GM21423 (cell line): ENCODE measurements at regions not wholly inside any gene's neighbourhood (a gene's known extent, or its start where the extent isn't known, plus 50 kb on each side); places are given as distances from the start of the nearest gene placed in this dataset.
"Not testable (repeated sequence)": the region's sequence is repeated elsewhere in the genome, so short reads cannot be mapped to it uniquely, and the experiment has no call there.

Experiments
- ATAC-seq: cut with Tn5 transposase; IDR thresholded peaks from one replicate; pipeline ENCODE4 v1.9.1; 2021; ENCODE audit warnings: mild to moderate bottlenecking, moderate library complexity; ENCODE audit not compliant: unreplicated experiment

GRCh38 chr2:187206471-187206870 lies 241.6 kb downstream of the CALCRL start:
- no peak for ATAC-seq

GRCh38 chr2:187206071-187206470 lies 242.0 kb downstream of the CALCRL start:
- ATAC-seq = no peak

DNA sequence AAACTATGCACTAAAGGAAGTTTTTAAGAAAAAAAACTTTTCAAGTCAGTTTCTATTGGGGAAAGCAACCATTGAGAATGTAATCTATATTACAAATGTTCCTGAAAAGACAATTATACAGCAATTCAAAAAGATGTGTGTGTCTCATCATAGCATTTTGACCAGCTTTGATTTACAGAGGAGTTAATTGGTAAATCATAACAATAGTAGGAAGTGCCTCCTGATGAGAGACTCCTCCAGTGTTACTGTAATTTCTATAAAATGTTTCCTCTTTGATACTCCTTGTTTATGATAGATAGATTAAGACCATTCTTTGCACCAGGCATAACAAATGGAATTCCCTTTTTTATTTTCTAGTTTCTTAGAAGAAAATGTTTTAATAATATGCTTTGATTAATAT lies 249.9 kb downstream of the CALCRL start:
- no peak for ATAC-seq

- peak; percentile 49 for ATAC-seq
Measured at GRCh38 chr2:187194049-187194448, 254.0 kb downstream of the CALCRL start.

DNA sequence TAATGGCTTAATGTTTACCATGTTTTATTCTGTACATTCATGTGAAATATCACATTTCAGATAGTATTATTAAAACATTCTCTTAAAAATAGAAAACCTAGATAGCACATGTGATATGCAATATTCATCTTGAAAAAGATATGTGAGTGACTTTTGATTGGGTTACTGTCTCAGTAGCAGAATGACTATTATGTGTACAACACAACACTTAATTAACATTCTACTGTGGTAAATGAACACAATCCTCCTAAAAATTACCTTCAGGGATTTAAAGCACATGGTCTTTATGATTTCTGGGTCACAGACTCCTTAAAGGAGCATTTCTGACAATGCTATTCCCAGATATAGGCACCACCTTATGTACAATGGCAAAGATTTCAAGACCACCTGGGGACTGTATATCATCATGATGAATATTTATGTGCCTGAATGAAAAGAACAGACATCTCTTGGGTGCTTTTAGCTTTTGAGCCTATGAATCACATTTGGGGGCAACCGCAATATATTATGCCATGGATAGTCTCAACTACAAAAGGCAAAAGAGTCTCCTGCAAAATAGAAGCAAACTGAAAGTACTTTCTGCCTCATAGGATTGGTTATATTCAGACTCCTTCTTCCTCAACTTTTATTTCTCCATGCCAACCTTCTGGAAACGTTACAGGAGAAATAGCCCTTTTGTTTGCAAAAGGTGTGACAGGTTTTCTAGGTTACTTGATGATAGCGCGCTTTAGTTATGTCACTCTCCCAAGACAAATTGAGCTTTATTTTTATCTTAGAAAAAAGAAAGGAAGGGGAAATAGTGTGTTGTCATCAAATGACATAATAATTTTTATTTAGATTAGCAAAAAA lies 259.0 kb downstream of the CALCRL start:
- ATAC-seq = no peak

- ATAC-seq = no peak
Measured at GRCh38 chr2:187187519-187187918, 260.5 kb downstream of the CALCRL start.

DNA sequence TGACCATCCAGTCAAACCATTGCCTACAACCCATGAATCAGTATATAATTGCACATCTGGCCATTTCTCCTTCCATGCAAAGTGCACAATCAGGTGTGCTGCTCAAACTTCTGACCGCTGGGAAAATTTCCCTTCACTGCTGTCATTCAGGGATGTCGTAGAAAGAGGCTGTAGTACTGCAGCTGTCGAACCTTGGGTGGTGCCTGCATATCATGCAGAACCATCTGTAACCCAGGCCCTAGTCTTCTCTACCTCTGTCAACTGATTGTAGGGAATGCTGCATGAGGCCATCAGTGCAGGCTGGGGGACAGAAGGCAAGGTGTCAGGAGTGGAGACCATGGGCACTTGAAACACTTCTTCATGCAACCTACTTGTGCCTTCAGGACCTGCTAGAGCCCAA lies 267.5 kb downstream of the CALCRL start:
- no peak for ATAC-seq

DNA sequence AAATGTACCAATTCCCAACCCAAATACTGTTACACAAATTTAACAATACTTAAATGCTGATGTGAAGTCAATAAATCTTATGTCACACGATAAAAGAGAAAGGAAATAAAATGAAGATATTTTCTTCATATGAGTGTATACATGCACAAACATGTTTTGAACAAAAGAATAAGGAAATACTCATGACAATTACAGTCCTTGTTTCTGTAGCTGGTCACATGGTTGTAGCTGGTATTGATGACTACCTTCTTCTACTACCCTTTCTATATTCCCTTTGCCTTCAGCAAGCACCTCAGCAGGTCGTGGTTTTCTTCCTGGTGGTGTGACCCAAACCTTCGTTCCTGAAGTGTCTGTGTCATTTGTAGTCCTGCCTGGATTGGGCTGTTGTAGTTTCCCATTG lies 269.2 kb downstream of the CALCRL start:
- ATAC-seq = not testable (repeated sequence)

DNA sequence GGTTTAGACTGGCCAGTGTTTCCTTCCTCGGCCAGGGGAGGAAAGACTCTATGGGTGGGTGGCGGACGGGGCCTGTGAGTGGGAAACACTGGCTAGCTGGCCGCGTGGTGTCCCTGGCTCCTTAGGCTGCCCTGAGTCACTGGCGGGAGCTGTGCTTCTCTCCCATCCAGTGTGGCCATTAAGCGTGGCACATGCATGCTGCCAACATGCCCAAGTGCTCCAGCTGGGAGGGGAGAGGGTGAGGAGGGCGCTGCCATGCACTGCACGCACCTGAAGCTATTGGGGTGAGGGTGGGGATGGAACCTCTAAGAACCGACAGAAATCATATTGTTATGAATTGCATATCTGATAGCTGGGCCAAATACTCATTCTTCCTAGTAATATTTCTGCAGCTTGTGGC lies 270.8 kb downstream of the CALCRL start:
- no peak for ATAC-seq

DNA sequence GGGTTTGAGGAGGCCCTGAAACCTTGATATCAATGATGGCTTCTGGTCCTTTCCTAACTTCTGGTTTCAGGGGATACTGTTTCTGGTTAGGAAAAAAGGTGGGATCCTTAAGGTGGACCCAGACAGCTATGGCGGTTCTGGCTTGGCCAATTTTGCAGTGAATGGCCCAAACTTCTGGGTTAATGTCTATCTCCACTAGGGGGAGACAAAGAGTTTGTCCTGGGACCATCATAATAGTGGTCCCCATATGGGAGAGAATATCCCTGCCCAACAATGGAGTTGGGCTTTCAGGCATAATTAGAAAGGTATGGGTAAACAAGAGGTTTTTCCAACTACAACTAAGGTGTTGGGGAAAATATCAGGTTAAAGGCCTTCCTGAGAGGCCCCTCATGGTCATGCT lies 273.5 kb downstream of the CALCRL start:
- ATAC-seq = no peak

DNA sequence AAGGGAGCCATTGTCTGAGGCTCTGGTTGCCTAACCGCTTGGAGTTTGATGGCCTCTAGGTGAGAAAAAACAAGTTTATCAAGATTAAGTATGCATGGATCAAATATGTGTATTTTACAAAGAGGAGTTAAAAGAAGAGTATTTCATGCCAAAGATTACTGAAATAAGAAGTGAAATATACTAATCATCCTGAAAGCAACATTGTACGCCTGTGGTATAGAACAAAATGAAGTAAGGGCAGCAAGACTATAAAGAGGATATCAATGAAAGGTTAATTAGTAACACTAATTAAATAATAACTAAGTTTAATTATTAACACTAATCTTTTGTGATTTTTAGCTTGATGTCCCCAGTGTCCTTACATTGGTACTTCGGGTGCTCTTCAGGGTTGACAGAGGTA lies 276.7 kb downstream of the CALCRL start:
- ATAC-seq = no peak

DNA sequence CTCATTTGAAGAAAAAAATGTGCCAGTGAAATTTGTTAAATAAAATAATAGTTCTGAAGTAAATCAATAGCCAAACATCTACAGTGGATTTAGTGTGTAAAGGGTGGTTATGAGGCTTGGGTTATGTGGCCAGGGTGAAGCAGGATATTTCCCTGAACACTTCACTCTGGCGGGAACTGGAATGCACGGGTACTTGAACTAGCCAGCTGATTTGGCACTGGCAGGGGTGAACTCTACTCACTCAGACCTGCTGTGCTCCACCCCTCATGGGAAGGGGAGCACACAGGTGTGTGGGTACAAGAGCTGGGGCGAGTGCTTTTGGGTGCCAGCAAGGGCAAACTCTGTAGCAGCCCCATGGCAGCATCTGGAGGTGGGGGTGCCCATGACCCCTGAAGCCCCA lies 278.2 kb downstream of the CALCRL start:
- ATAC-seq = no peak

GRCh38 chr2:187168720-187169713 lies 279.0 kb downstream of the CALCRL start:
- ATAC-seq = peak; percentile 68

- no peak for ATAC-seq
Measured at GRCh38 chr2:187167491-187167890, 280.6 kb downstream of the CALCRL start.

- no peak for ATAC-seq
Measured at GRCh38 chr2:187165936-187166610, 282.0 kb downstream of the CALCRL start.

DNA sequence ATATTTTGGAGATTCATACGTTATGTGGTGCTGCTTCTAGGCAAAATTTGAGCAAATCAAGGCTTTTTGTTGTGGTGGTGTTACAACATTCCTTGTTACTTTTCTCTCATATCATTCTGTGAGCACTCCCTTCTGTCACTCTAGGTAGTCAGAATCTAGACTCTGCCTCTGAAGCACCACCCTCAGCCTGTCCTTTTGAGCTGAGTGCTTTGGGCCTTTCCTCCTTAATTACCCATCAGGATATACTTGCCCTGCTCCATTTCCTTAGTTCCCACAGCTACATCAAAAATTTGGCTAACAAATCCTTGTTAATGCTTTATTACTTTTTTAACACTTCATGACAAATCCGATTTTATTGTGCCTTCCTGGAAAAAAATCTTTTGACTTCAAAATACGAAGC lies 289.6 kb downstream of the CALCRL start:
- no peak for ATAC-seq

GRCh38 chr2:187157046-187157445 lies 291.0 kb downstream of the CALCRL start:
- ATAC-seq = no peak

DNA sequence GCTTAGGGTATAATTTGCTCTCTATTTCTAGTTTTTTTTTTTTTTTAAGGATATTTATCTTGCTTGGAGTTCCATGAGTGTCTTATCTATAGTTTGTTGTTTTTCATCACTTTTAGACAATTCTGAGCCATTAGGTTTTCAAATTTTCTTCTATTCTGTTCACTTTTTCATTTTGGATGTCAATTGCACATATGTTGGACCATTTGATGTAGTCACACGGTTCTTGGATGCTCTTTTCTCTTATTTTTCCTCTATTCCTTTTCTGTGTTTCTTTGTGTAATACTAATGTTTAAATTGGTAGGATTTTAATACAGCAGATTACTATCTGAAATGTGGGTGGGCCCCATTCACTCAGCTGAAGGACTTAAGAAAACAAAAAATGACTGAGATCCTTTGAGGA lies 292.6 kb downstream of the CALCRL start:
- ATAC-seq = no peak

DNA sequence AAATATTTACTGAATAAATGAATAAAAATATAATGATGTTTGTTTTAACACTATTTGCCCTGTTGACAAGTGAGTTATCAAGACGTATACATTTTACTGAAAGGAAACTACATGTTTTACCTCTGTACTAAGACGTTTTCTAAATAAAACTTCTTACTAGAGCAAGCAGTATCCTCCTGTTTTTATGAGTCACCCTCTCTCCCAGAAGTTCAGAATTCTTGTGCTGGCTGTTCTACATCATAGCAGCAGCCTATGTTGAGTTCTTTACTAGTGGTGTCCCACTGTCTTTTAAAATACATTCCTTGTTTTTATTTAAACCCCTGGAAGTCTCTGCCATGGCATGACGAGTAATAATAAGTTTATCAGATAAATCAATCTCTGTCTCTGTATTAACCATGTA lies 297.4 kb downstream of the CALCRL start:
- ATAC-seq = no peak

GRCh38 chr2:187148059-187148714 lies 299.2 kb upstream of the ZSWIM2 start:
- ATAC-seq = peak; percentile 48

GRCh38 chr2:187143537-187143936 lies 294.6 kb upstream of the ZSWIM2 start:
- no peak for ATAC-seq
